SK-N-SH (cell line): ENCODE measurements at regions not wholly inside any gene's neighbourhood (a gene's known extent, or its start where the extent isn't known, plus 50 kb on each side); places are given as distances from the start of the nearest gene placed in this dataset.

Source experiments
- CTCF ChIA-PET: fragments of 300-600, 350-600 bp; formaldehyde crosslinking; extraction: SDS; loops from one replicate; lab custom pipeline; 2021; lab: Yijun Ruan, JAX
- POLR2A ChIA-PET: fragments of 350-600 bp; sonication (Branson Sonifier 250); formaldehyde crosslinking; extraction: SDS; loops from one replicate; lab custom pipeline; 2020; ENCODE audit warnings: antibody characterized with exemption, inconsistent platforms; lab: Yijun Ruan, JAX
- DNase-seq: peaks from one replicate; pipeline ENCODE4 v3.0.0; 2012
- H2AFZ ChIP-seq: fragments of 200-600 bp; sonication (generic); 2 replicates; pipeline ENCODE4 v1.8.1; 2016; ENCODE audit warnings: antibody characterized with exemption, mild to moderate bottlenecking, low read depth
- H3F3A ChIP-seq: fragments of 200-600 bp; sonication (generic); replicated peaks from 2 replicates; pipeline ENCODE3; 2016; ENCODE audit warnings: antibody characterized with exemption, mild to moderate bottlenecking; ENCODE audit not compliant: insufficient read depth
- H3K27ac ChIP-seq, 2 experiments: fragments of 200-500 bp in 1 of 2; fragments of 200-600 bp in 1 of 2; sonication (Bioruptor generic) in 1 of 2; sonication (generic), shearing (Covaris generic) in 1 of 2; 2 replicates each; pipeline versions ENCODE4 v1.5.1 to v1.6.1; 2014 to 2016; ENCODE audit warnings: low read depth in 2 of 2, inconsistent platforms in 1 of 2, low read length in 1 of 2, mild to moderate bottlenecking in 1 of 2, mixed read lengths in 1 of 2
- H3K27me3 ChIP-seq: fragments of 200-600 bp; sonication (generic), shearing (Covaris generic); 2 replicates; pipeline ENCODE4 v1.6.1; 2016; ENCODE audit warnings: mixed run types; ENCODE audit not compliant: insufficient read depth
- H3K36me3 ChIP-seq, 2 experiments: fragments of 200-500 bp in 1 of 2; fragments of 200-600 bp in 1 of 2; sonication (Bioruptor generic) in 1 of 2; sonication (generic) in 1 of 2; replicated peaks in 1 of 2; 2 replicates each; pipeline versions ENCODE3 to v1.5.1; 2014 to 2016; ENCODE audit warnings: low read length in 1 of 2, mild to moderate bottlenecking in 1 of 2; ENCODE audit not compliant: insufficient read depth in 2 of 2, control insufficient read depth in 1 of 2
- H3K4me1 ChIP-seq, 2 experiments: fragments of 200-500 bp in 1 of 2; fragments of 200-600 bp in 1 of 2; sonication (Bioruptor generic) in 1 of 2; sonication (generic), shearing (Covaris generic) in 1 of 2; 2 replicates each; pipeline versions ENCODE4 v1.5.1 to v1.6.1; 2014 to 2016; ENCODE audit warnings: low read depth in 1 of 2, low read length in 1 of 2, mixed run types in 1 of 2; ENCODE audit not compliant: insufficient read depth in 2 of 2, control insufficient read depth in 1 of 2
- H3K4me2 ChIP-seq: fragments of 200-600 bp; sonication (generic), shearing (Covaris generic); 2 replicates; pipeline ENCODE4 v1.6.1; 2017; ENCODE audit warnings: mixed run types
- H3K4me3 ChIP-seq, 2 experiments: fragments of 200-500 bp in 1 of 2; fragments of 200-600 bp in 1 of 2; sonication (Bioruptor generic) in 1 of 2; sonication (generic), shearing (Covaris generic) in 1 of 2; 2 replicates each; pipeline versions ENCODE4 v1.5.1 to v1.8.1; 2014 to 2016; ENCODE audit warnings: low read depth in 2 of 2, inconsistent platforms in 1 of 2, low read length in 1 of 2, mild to moderate bottlenecking in 1 of 2, mixed read lengths in 1 of 2, moderate library complexity in 1 of 2
- H3K79me2 ChIP-seq: fragments of 200-600 bp; sonication (generic); 2 replicates; pipeline ENCODE4 v1.8.1; 2017; ENCODE audit warnings: mild to moderate bottlenecking; ENCODE audit not compliant: insufficient read depth
- H3K9ac ChIP-seq: fragments of 200-600 bp; sonication (generic); 2 replicates; pipeline ENCODE4 v1.6.1; 2017; ENCODE audit warnings: mixed run types
- H3K9me2 ChIP-seq: fragments of 200-600 bp; sonication (generic); 2 replicates; pipeline ENCODE4 v1.6.1; 2017; ENCODE audit warnings: mixed run types
- H3K9me3 ChIP-seq: fragments of 200-600 bp; sonication (generic); 2 replicates; pipeline ENCODE4 v1.6.1; 2017; ENCODE audit warnings: mixed run types, mild to moderate bottlenecking, moderate library complexity
- H4K20me1 ChIP-seq: fragments of 200-600 bp; sonication (generic); 2 replicates; pipeline ENCODE4 v1.6.1; 2017; ENCODE audit warnings: mild to moderate bottlenecking, mixed run types; ENCODE audit not compliant: insufficient read depth
- FOSL2 ChIP-seq: IDR thresholded peaks from 2 replicates; pipeline ENCODE4 v1.4.0; 2012; ENCODE audit warnings: low read depth, mild to moderate bottlenecking, moderate library complexity, borderline replicate concordance
- FOXJ3 ChIP-seq: sonication (generic); formaldehyde crosslinking; IDR thresholded peaks from 2 replicates; pipeline ENCODE4 v1.5.1; 2020; ENCODE audit warnings: mild to moderate bottlenecking, missing genetic modification reagents
- FOXM1 ChIP-seq: IDR thresholded peaks from 2 replicates; pipeline ENCODE4 v1.4.0; 2012; ENCODE audit warnings: low read depth, mild to moderate bottlenecking
- GABPA ChIP-seq: IDR thresholded peaks from 2 replicates; pipeline ENCODE4 v1.4.0; 2012; ENCODE audit warnings: low read depth, mild to moderate bottlenecking
- JUND ChIP-seq: IDR thresholded peaks from 2 replicates; pipeline ENCODE4 v1.4.0; 2012
- MEF2A ChIP-seq: IDR thresholded peaks from 2 replicates; pipeline ENCODE4 v1.4.0; 2012; ENCODE audit warnings: low read depth, borderline replicate concordance
- MXI1 ChIP-seq: IDR thresholded peaks from 2 replicates; pipeline ENCODE4 v1.6.1; 2012; ENCODE audit warnings: mild to moderate bottlenecking, low read depth, low read length, improper control_type of control experiment
- NFIC ChIP-seq: IDR thresholded peaks from 2 replicates; pipeline ENCODE4 v1.4.0; 2012; ENCODE audit warnings: borderline replicate concordance
- NRF1 ChIP-seq: IDR thresholded peaks from 2 replicates; pipeline ENCODE4 v1.6.1; 2012; ENCODE audit warnings: low read depth, mild to moderate bottlenecking, low read length
- POLR2AphosphoS5 ChIP-seq: IDR thresholded peaks from 2 replicates; pipeline ENCODE4 v1.6.1; 2012; ENCODE audit warnings: low read depth, low read length
- RFX5 ChIP-seq: IDR thresholded peaks from 2 replicates; pipeline ENCODE4 v1.6.1; 2012; ENCODE audit warnings: mild to moderate bottlenecking, improper control_type of control experiment, low read length
- TCF12 ChIP-seq: IDR thresholded peaks from 2 replicates; pipeline ENCODE4 v1.4.0; 2012
- YY1 ChIP-seq: IDR thresholded peaks from 2 replicates; pipeline ENCODE4 v1.4.0; 2012; ENCODE audit warnings: low read depth, mild to moderate bottlenecking
- WGBS: methylation state at CpG from one replicate; pipeline ENCODE4 v1.1.6; 2017; ENCODE audit warnings: low lambda C conversion rate; 5-methylcytosine and 5-hydroxymethylcytosine counted together
- TF ChIP-seq, protein P1 (sequence below): fragments of 200-600 bp; sonication (generic); IDR thresholded peaks from 2 replicates; pipeline ENCODE4 v1.6.1; 2017; ENCODE audit warnings: antibody characterized with exemption, mild to moderate bottlenecking, moderate library complexity
- TF ChIP-seq, protein P2 (sequence below): IDR thresholded peaks from 2 replicates; pipeline ENCODE4 v1.4.0; 2012; ENCODE audit warnings: low read depth, borderline replicate concordance
- TF ChIP-seq, protein P3 (sequence below): fragments of 150-350 bp; IDR thresholded peaks from 2 replicates; pipeline ENCODE4 v1.6.1; 2016; ENCODE audit warnings: mild to moderate bottlenecking, low read depth, low read length
- TF ChIP-seq, protein P4 (sequence below): IDR thresholded peaks from 2 replicates; pipeline ENCODE4 v1.6.1; 2012; ENCODE audit warnings: mild to moderate bottlenecking, low read depth, low read length, moderate library complexity
- TF ChIP-seq, protein P5 (sequence below): fragments of 150-350 bp; IDR thresholded peaks from 2 replicates; pipeline ENCODE4 v1.6.1; 2017; ENCODE audit warnings: antibody characterized with exemption, low read length, low read depth, borderline replicate concordance

DNA sequence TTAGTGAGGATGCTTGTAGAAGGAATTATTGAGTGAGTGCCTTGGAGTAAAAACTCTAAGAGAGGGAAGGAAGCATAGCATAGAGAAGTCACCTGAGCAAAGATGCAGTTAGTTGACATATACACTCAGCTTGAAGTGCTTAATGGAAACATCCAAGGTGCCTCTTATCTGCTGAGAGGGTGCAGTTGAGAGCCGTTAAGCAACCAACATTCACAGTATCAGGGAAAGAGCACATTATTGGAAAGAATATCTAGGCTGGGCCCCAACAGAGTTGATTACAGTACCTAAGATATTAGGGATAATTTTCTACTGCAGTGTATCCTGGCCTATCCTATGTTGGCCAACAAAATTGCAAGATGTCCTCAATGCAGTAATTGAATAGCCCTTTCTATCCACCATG is 302.0 kb downstream of the ETV1 start:
- CTCF ChIA-PET: no interaction called here
- Histone ChIP-seq H4K20me1 (no peaks in the 10 kb centered on the region), H3K27me3 (no peaks in the 10 kb centered on the region), H3K79me2 (no peaks in the 10 kb centered on the region), H3K9ac (no peak overlapping the region), H3K9me2 (no peaks in the 10 kb centered on the region), H3K4me2 (no peak overlapping the region), H3F3A (no peaks in the 10 kb centered on the region), H3K4me3 (no peak overlapping the region), H3K27ac (no peak overlapping the region), H2AFZ (no peak overlapping the region), H3K9me3 (no peaks in the 10 kb centered on the region), H3K4me1 (no peaks in the 10 kb centered on the region), H3K36me3 (no peaks in the 10 kb centered on the region)
- WGBS: 79% methylated on average over 1 of the region's 1 CpG
- TF ChIP-seq FOXJ3 (no peak), NRF1 (no peak), NFIC (no peak), TCF12 (no peak), GABPA (no peak), JUND (no peak), MXI1 (no peak), FOSL2 (no peak), RFX5 (no peak), YY1 (no peak), MEF2A (no peak), FOXM1 (no peak), POLR2AphosphoS5 (no peak)
- TF ChIP-seq, protein P1, sequence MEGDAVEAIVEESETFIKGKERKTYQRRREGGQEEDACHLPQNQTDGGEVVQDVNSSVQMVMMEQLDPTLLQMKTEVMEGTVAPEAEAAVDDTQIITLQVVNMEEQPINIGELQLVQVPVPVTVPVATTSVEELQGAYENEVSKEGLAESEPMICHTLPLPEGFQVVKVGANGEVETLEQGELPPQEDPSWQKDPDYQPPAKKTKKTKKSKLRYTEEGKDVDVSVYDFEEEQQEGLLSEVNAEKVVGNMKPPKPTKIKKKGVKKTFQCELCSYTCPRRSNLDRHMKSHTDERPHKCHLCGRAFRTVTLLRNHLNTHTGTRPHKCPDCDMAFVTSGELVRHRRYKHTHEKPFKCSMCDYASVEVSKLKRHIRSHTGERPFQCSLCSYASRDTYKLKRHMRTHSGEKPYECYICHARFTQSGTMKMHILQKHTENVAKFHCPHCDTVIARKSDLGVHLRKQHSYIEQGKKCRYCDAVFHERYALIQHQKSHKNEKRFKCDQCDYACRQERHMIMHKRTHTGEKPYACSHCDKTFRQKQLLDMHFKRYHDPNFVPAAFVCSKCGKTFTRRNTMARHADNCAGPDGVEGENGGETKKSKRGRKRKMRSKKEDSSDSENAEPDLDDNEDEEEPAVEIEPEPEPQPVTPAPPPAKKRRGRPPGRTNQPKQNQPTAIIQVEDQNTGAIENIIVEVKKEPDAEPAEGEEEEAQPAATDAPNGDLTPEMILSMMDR: no peak
- TF ChIP-seq, protein P2, sequence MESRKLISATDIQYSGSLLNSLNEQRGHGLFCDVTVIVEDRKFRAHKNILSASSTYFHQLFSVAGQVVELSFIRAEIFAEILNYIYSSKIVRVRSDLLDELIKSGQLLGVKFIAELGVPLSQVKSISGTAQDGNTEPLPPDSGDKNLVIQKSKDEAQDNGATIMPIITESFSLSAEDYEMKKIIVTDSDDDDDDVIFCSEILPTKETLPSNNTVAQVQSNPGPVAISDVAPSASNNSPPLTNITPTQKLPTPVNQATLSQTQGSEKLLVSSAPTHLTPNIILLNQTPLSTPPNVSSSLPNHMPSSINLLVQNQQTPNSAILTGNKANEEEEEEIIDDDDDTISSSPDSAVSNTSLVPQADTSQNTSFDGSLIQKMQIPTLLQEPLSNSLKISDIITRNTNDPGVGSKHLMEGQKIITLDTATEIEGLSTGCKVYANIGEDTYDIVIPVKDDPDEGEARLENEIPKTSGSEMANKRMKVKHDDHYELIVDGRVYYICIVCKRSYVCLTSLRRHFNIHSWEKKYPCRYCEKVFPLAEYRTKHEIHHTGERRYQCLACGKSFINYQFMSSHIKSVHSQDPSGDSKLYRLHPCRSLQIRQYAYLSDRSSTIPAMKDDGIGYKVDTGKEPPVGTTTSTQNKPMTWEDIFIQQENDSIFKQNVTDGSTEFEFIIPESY: no peak
- TF ChIP-seq, protein P3, sequence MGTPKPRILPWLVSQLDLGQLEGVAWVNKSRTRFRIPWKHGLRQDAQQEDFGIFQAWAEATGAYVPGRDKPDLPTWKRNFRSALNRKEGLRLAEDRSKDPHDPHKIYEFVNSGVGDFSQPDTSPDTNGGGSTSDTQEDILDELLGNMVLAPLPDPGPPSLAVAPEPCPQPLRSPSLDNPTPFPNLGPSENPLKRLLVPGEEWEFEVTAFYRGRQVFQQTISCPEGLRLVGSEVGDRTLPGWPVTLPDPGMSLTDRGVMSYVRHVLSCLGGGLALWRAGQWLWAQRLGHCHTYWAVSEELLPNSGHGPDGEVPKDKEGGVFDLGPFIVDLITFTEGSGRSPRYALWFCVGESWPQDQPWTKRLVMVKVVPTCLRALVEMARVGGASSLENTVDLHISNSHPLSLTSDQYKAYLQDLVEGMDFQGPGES: no peak
- TF ChIP-seq, protein P4, sequence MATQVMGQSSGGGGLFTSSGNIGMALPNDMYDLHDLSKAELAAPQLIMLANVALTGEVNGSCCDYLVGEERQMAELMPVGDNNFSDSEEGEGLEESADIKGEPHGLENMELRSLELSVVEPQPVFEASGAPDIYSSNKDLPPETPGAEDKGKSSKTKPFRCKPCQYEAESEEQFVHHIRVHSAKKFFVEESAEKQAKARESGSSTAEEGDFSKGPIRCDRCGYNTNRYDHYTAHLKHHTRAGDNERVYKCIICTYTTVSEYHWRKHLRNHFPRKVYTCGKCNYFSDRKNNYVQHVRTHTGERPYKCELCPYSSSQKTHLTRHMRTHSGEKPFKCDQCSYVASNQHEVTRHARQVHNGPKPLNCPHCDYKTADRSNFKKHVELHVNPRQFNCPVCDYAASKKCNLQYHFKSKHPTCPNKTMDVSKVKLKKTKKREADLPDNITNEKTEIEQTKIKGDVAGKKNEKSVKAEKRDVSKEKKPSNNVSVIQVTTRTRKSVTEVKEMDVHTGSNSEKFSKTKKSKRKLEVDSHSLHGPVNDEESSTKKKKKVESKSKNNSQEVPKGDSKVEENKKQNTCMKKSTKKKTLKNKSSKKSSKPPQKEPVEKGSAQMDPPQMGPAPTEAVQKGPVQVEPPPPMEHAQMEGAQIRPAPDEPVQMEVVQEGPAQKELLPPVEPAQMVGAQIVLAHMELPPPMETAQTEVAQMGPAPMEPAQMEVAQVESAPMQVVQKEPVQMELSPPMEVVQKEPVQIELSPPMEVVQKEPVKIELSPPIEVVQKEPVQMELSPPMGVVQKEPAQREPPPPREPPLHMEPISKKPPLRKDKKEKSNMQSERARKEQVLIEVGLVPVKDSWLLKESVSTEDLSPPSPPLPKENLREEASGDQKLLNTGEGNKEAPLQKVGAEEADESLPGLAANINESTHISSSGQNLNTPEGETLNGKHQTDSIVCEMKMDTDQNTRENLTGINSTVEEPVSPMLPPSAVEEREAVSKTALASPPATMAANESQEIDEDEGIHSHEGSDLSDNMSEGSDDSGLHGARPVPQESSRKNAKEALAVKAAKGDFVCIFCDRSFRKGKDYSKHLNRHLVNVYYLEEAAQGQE: no peak
- TF ChIP-seq, protein P5, sequence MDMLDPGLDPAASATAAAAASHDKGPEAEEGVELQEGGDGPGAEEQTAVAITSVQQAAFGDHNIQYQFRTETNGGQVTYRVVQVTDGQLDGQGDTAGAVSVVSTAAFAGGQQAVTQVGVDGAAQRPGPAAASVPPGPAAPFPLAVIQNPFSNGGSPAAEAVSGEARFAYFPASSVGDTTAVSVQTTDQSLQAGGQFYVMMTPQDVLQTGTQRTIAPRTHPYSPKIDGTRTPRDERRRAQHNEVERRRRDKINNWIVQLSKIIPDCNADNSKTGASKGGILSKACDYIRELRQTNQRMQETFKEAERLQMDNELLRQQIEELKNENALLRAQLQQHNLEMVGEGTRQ: no peak
- DNase-seq: no peak
- POLR2A ChIA-PET: no interaction called here
